Caco-2 (cell line): ENCODE measurements at regions not wholly inside any gene's neighbourhood (a gene's known extent, or its start where the extent isn't known, plus 50 kb on each side); places are given as distances from the start of the nearest gene placed in this dataset.
A peak's percentile ranks its signal among the peaks of the same experiment; 100 is the strongest.

ENCODE experiments used
- BruUV-seq: library from RNA; stranded (reverse); fragments of 400-500 nt; replicated peaks from 2 replicates; lab custom pipeline; 2021; lab: Mats Ljungman, UMichigan
- CTCF ChIA-PET: fragments of 300-600 bp; sonication (Branson Sonifier 250); formaldehyde crosslinking; loops from one replicate; lab custom pipeline; 2022; ENCODE audit warnings: antibody characterized with exemption; lab: Charles Lee
- POLR2A ChIA-PET: fragments of 300-600 bp; sonication (Branson Sonifier 250); formaldehyde crosslinking; loops from one replicate; lab custom pipeline; 2022; ENCODE audit warnings: antibody characterized with exemption; lab: Charles Lee
- DNase-seq, 2 experiments: peaks; one replicate each; pipeline versions ENCODE4 v3.0.0 to v3.0.0-alpha.2; 2020 to 2022
- H3K27me3 ChIP-seq: replicated peaks from 2 replicates; pipeline ENCODE4 v1.6.0; 2011; ENCODE audit warnings: low read length; ENCODE audit not compliant: control insufficient read depth, insufficient read depth
- H3K36me3 ChIP-seq: 2 replicates; pipeline ENCODE4 v1.5.1; 2011; ENCODE audit warnings: low read length; ENCODE audit not compliant: control insufficient read depth, insufficient read depth
- H3K4me1 ChIP-seq: fragments of 250-450 bp; sonication (Bioruptor Pico); 2 replicates; pipeline ENCODE4 v1.5.1; 2020; ENCODE audit warnings: mild to moderate bottlenecking
- H3K4me3 ChIP-seq: 2 replicates; pipeline ENCODE4 v1.5.1; 2011; ENCODE audit warnings: low read depth, mild to moderate bottlenecking, control low read depth, low read length
- H3K9me3 ChIP-seq: fragments of 250-450 bp; sonication (Bioruptor Pico); 2 replicates; pipeline ENCODE4 v1.5.1; 2020; ENCODE audit warnings: mild to moderate bottlenecking, moderate library complexity
- H3K27ac Mint-ChIP-seq: one replicate; pipeline ENCODE4 v1.8.0; 2022; ENCODE audit warnings: mixed read lengths; ENCODE audit not compliant: unreplicated experiment
- H3K27me3 Mint-ChIP-seq: one replicate; pipeline ENCODE4 v1.8.0; 2022; ENCODE audit warnings: mixed read lengths; ENCODE audit not compliant: insufficient read depth, unreplicated experiment
- H3K36me3 Mint-ChIP-seq: one replicate; pipeline ENCODE4 v1.8.0; 2022; ENCODE audit warnings: mild to moderate bottlenecking, mixed read lengths; ENCODE audit not compliant: insufficient read depth, unreplicated experiment
- H3K4me1 Mint-ChIP-seq: one replicate; pipeline ENCODE4 v1.8.0; 2022; ENCODE audit warnings: low read depth, mixed read lengths; ENCODE audit not compliant: unreplicated experiment
- H3K4me3 Mint-ChIP-seq: one replicate; pipeline ENCODE4 v1.8.0; 2022; ENCODE audit warnings: mild to moderate bottlenecking, moderate library complexity, mixed read lengths; ENCODE audit not compliant: unreplicated experiment
- H3K9me3 Mint-ChIP-seq: one replicate; pipeline ENCODE4 v1.8.0; 2022; ENCODE audit warnings: mixed read lengths; ENCODE audit not compliant: unreplicated experiment
- CTCF ChIP-seq, 2 experiments: fragments of 200-600 bp in 1 of 2; IDR thresholded peaks; 1 replicate in 1 of 2; 2 replicates in 1 of 2; pipeline versions ENCODE4 v1.5.1 to v1.8.0; 2011 to 2022; ENCODE audit warnings: antibody characterized with exemption in 1 of 2, control low read depth in 1 of 2, inconsistent platforms in 1 of 2, low read depth in 1 of 2, low read length in 1 of 2, mild to moderate bottlenecking in 1 of 2, moderate library complexity in 1 of 2; ENCODE audit not compliant: insufficient read depth in 1 of 2, severe bottlenecking in 1 of 2, unreplicated experiment in 1 of 2
- intact Hi-C: fragments of 100-400 bp; cut with micrococcal nuclease; formaldehyde crosslinking; loops from one replicate; pipeline ENCODE4 v1.10.0; 2022; ENCODE audit not compliant: unreplicated experiment

- Histone ChIP-seq H3K9me3 (no peaks in the 10 kb centered on the region), H3K36me3 (no peaks in the 10 kb centered on the region), H3K4me3 (no peak overlapping the region), H3K27me3 (no peaks in the 10 kb centered on the region), H3K4me1 (peaks cover 13% of the 10 kb centered on the region)
- Mint-ChIP-seq H3K4me3 (no peak overlapping the region), H3K36me3 (no peaks in the 10 kb centered on the region), H3K27me3 (no peaks in the 10 kb centered on the region), H3K27ac (no peak overlapping the region), H3K9me3 (no peaks in the 10 kb centered on the region), H3K4me1 (peaks cover 18% of the 10 kb centered on the region)
- DNase-seq = no peak
- BruUV-seq = no TSS peak
- ChIA-PET CTCF (interaction anchor here (0.7 to 1.8 kb wide), 3 partner anchors 72 to 451 kb away, joined by 5 to 11 read pairs (median 6); no protein-coding TSS in a partner anchor), POLR2A (no interaction called here)
- no peak for TF ChIP-seq CTCF (IDR thresholded peaks at IDR 0.05; ENCODE audit: insufficient read depth in 1 of 2, low read depth in 1 of 2, low read length in 1 of 2, severe bottlenecking in 1 of 2, unreplicated experiment in 1 of 2)
- intact Hi-C loops = loop anchor here (2.0 to 5.0 kb wide), 4 partner anchors 72 to 823 kb away; no protein-coding TSS in a partner anchor
Observed at GRCh38 chr14:34300330-34300729, 161.7 kb downstream of the SPTSSA start.

GRCh38 chr14:34299360-34299759 is 162.7 kb downstream of the SPTSSA start:
- Mint-ChIP-seq H3K36me3 (no peaks in the 10 kb centered on the region), H3K9me3 (no peaks in the 10 kb centered on the region), H3K27me3 (no peaks in the 10 kb centered on the region), H3K4me1 (peaks cover 18% of the 10 kb centered on the region), H3K27ac (peak overlapping the region; percentile 3), H3K4me3 (no peak overlapping the region)
- Histone ChIP-seq H3K36me3 (no peaks in the 10 kb centered on the region), H3K4me3 (no peak overlapping the region), H3K9me3 (no peaks in the 10 kb centered on the region), H3K4me1 (peaks cover 13% of the 10 kb centered on the region), H3K27me3 (no peaks in the 10 kb centered on the region)
- BruUV-seq = no TSS peak
- ChIA-PET CTCF (no interaction called here), POLR2A (no interaction called here)
- no peak for DNase-seq
- TF ChIP-seq CTCF (IDR thresholded peaks at IDR 0.05; ENCODE audit: insufficient read depth in 1 of 2, low read depth in 1 of 2, low read length in 1 of 2, severe bottlenecking in 1 of 2, unreplicated experiment in 1 of 2) = no peak
- intact Hi-C loops = no loop called here

- Mint-ChIP-seq H3K27me3 (no peaks in the 10 kb centered on the region), H3K4me1 (peaks cover 18% of the 10 kb centered on the region), H3K36me3 (no peaks in the 10 kb centered on the region), H3K9me3 (no peaks in the 10 kb centered on the region), H3K4me3 (peak overlapping the region; percentile 11), H3K27ac (no peak overlapping the region)
- ChIA-PET POLR2A (interaction anchor here (0.6 kb wide), 1 partner anchor 65 kb away, joined by 7 read pairs; no protein-coding TSS in a partner anchor), CTCF (interaction anchor here (0.5 to 0.6 kb wide), 2 partner anchors 70 to 136 kb away, joined by 4 to 6 read pairs; no protein-coding TSS in a partner anchor)
- intact Hi-C loops = loop anchor here (2.0 kb wide), 1 partner anchor 41 kb away; no protein-coding TSS in a partner anchor
- no peak overlapping the region for H3K4me3 ChIP-seq
- no peaks in the 10 kb centered on the region for H3K36me3 ChIP-seq
- no peaks in the 10 kb centered on the region for H3K9me3 ChIP-seq
- BruUV-seq = no TSS peak
- H3K27me3 ChIP-seq = no peaks in the 10 kb centered on the region
- peak; percentile 73 to 87 for DNase-seq
- peaks cover 13% of the 10 kb centered on the region for H3K4me1 ChIP-seq
- TF ChIP-seq CTCF (IDR thresholded peaks at IDR 0.05; ENCODE audit: insufficient read depth in 1 of 2, low read depth in 1 of 2, low read length in 1 of 2, severe bottlenecking in 1 of 2, unreplicated experiment in 1 of 2) = no peak
Observed at GRCh38 chr14:34297786-34298520, 164.1 kb downstream of the SPTSSA start.
